ENCODE measurements at regions not wholly inside any gene's neighbourhood (a gene's known extent, or its start where the extent isn't known, plus 50 kb on each side); places are given as distances from the start of the nearest gene placed in this dataset.

GRCh38 chr4:132565542-132565941 lies 583.6 kb upstream of the PCDH10 start:
- H3K9ac ChIP-seq (ENCODE audit: low read length in 2 of 2): no peak overlapping the region
- no peak overlapping the region for H3K4me3 ChIP-seq (ENCODE audit: low read length in 2 of 2)
- no peaks in the 10 kb centered on the region for H3K36me3 ChIP-seq (ENCODE audit: control insufficient read depth in 2 of 2, insufficient read depth in 2 of 2, low read length in 2 of 2)
- H3K27ac ChIP-seq (ENCODE audit: low read length): no peak overlapping the region
- no peaks in the 10 kb centered on the region for H3K27me3 ChIP-seq (ENCODE audit: control insufficient read depth in 1 of 2, insufficient read depth in 2 of 2, low read length in 2 of 2)
- no peaks in the 10 kb centered on the region for H3K4me1 ChIP-seq (ENCODE audit: control insufficient read depth, insufficient read depth, low read length)
- H3K9me3 ChIP-seq (ENCODE audit: control insufficient read depth in 2 of 2, low read length in 2 of 2): no peaks in the 10 kb centered on the region

DNA sequence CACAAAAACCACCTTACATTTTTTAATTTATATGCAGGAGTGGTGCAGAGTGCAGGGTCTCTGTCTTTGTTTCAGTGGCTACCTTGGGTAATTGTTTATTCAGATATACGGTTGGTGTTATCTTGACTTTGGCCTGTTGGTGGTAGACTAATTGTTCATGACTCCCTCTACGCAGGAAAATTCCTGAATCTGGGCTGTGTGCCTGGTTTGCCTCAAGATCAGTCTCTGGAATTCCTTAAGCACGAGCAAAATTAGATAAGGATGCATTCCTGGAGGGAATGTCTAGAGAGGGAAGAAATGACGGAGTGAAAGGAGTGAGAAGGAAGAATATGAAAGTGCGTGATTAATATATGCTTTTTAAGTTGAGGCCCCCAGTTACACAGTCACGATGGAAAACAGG lies 576.9 kb upstream of the PCDH10 start:
- no peak overlapping the region for H3K27ac ChIP-seq (ENCODE audit: low read length)
- no peak overlapping the region for H3K4me3 ChIP-seq (ENCODE audit: low read length in 2 of 2)
- no peak overlapping the region for H3K9ac ChIP-seq (ENCODE audit: low read length in 2 of 2)
- no peaks in the 10 kb centered on the region for H3K9me3 ChIP-seq (ENCODE audit: control insufficient read depth in 2 of 2, low read length in 2 of 2)
- H3K27me3 ChIP-seq (ENCODE audit: control insufficient read depth in 1 of 2, insufficient read depth in 2 of 2, low read length in 2 of 2): no peaks in the 10 kb centered on the region
- no peaks in the 10 kb centered on the region for H3K4me1 ChIP-seq (ENCODE audit: control insufficient read depth, insufficient read depth, low read length)
- no peaks in the 10 kb centered on the region for H3K36me3 ChIP-seq (ENCODE audit: control insufficient read depth in 2 of 2, insufficient read depth in 2 of 2, low read length in 2 of 2)

DNA sequence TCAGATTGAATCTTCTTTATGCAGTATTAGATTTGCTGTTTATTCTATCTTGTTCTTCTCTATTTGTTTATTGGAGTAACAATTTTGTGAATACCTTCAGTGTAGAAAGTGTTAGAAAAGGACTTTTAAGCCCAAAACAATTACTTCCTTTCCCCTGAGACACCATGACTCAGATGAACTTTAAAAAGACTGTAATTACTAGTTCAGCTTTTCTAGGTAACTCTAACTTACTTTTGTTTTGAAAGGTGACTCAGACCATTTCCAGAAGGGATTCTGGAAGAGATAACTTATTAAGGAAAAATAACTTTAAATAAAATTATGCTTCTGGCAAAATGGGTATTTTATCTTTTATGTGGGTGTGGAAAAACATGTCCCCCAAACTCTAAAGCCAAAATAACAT lies 561.5 kb upstream of the PCDH10 start:
- Histone ChIP-seq H3K9me3 (ENCODE audit: control insufficient read depth in 2 of 2, low read length in 2 of 2) (no peaks in the 10 kb centered on the region), H3K4me1 (ENCODE audit: control insufficient read depth, insufficient read depth, low read length) (no peaks in the 10 kb centered on the region), H3K4me3 (ENCODE audit: low read length in 2 of 2) (no peak overlapping the region), H3K36me3 (ENCODE audit: control insufficient read depth in 2 of 2, insufficient read depth in 2 of 2, low read length in 2 of 2) (no peaks in the 10 kb centered on the region), H3K27me3 (ENCODE audit: control insufficient read depth in 1 of 2, insufficient read depth in 2 of 2, low read length in 2 of 2) (no peaks in the 10 kb centered on the region), H3K27ac (ENCODE audit: low read length) (no peak overlapping the region), H3K9ac (ENCODE audit: low read length in 2 of 2) (no peak overlapping the region)

DNA sequence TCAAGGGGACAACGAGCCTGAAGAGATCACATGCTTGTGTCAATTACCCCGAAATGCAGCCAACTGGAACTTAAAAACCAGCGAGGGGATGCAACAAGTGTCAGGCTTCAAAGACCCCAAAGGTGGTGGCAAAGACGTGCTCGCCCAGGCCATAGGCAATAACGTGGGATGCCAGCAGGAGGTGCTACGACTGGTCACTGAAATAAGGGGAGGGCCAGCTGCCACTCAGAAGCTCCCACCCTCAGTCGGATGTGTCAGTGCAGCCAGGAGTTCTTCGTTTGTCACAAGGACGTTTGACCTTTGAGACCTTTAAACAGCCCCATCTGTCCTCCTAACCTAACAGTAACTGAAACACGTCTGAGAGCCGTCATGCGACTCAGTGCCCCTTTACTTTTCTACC lies 556.8 kb upstream of the PCDH10 start:
- Histone ChIP-seq H3K9me3 (ENCODE audit: control insufficient read depth in 2 of 2, low read length in 2 of 2) (no peaks in the 10 kb centered on the region), H3K27me3 (ENCODE audit: control insufficient read depth in 1 of 2, insufficient read depth in 2 of 2, low read length in 2 of 2) (no peaks in the 10 kb centered on the region), H3K4me1 (ENCODE audit: control insufficient read depth, insufficient read depth, low read length) (no peaks in the 10 kb centered on the region), H3K4me3 (ENCODE audit: low read length in 2 of 2) (no peak overlapping the region), H3K36me3 (ENCODE audit: control insufficient read depth in 2 of 2, insufficient read depth in 2 of 2, low read length in 2 of 2) (no peaks in the 10 kb centered on the region), H3K9ac (ENCODE audit: low read length in 2 of 2) (no peak overlapping the region), H3K27ac (ENCODE audit: low read length) (no peak overlapping the region)

DNA sequence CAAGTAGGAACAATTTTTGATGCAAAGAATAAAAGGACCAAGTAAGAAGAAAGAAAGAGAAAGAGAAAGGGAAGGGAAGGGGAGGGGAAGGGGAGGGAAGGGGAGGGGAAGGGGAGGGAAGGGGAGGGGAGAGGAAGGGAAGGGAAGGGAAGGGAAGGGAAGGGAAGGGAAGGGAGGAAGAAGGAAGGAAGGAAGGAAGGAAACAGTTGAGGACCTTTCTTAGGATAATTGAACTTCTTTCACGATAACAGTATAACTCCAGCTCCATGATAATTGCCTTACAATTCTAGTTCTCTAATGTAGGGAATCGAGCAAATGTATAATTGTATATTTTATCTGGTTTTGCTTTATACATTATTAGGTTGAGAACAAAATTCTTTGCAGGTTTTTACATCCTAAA lies 556.2 kb upstream of the PCDH10 start:
- Histone ChIP-seq H3K4me3 (ENCODE audit: low read length in 2 of 2) (no peak overlapping the region), H3K9me3 (ENCODE audit: control insufficient read depth in 2 of 2, low read length in 2 of 2) (no peaks in the 10 kb centered on the region), H3K27ac (ENCODE audit: low read length) (no peak overlapping the region), H3K4me1 (ENCODE audit: control insufficient read depth, insufficient read depth, low read length) (no peaks in the 10 kb centered on the region), H3K27me3 (ENCODE audit: control insufficient read depth in 1 of 2, insufficient read depth in 2 of 2, low read length in 2 of 2) (no peaks in the 10 kb centered on the region), H3K36me3 (ENCODE audit: control insufficient read depth in 2 of 2, insufficient read depth in 2 of 2, low read length in 2 of 2) (no peaks in the 10 kb centered on the region), H3K9ac (ENCODE audit: low read length in 2 of 2) (no peak overlapping the region)

DNA sequence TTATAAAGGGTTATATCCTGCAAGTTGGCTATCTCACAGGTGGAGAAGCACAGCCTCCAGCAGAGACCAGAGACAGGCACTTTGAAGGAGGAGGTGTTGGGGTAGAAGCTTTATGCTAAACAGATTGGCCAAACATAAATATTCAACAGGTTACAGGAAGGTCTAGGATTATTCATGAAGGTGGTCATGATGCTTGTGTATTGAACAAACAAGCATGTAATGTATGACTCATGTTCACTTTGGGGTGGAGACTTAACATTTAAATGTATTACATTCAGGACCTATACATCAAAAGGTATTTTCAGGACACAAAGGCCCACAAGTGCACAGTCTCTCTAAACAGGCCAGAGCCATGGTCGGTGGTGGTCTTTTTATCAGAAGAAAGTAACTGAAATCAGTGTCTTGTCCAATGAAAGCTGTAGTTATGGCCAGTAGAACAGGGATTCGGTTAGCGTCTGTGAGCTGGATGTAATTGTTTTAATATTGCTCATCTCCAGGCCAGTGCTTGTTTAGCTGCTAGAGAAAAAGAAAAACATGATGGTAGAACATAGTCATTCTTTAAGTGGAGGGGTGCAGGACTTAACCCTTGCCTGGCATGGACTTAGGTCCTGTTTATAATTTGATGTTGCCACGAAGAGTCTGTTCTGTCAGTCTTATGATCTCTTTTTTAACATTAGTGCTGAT lies 555.2 kb upstream of the PCDH10 start:
- Histone ChIP-seq H3K4me3 (ENCODE audit: low read length in 2 of 2) (no peak overlapping the region), H3K9ac (ENCODE audit: low read length in 2 of 2) (no peak overlapping the region), H3K27ac (ENCODE audit: low read length) (no peak overlapping the region), H3K27me3 (ENCODE audit: control insufficient read depth in 1 of 2, insufficient read depth in 2 of 2, low read length in 2 of 2) (no peaks in the 10 kb centered on the region), H3K4me1 (ENCODE audit: control insufficient read depth, insufficient read depth, low read length) (no peaks in the 10 kb centered on the region), H3K36me3 (ENCODE audit: control insufficient read depth in 2 of 2, insufficient read depth in 2 of 2, low read length in 2 of 2) (no peaks in the 10 kb centered on the region), H3K9me3 (ENCODE audit: control insufficient read depth in 2 of 2, low read length in 2 of 2) (no peaks in the 10 kb centered on the region)

GRCh38 chr4:132596186-132596585 lies 552.9 kb upstream of the PCDH10 start:
- Histone ChIP-seq H3K9ac (ENCODE audit: low read length in 2 of 2) (no peak overlapping the region), H3K4me3 (ENCODE audit: low read length in 2 of 2) (no peak overlapping the region), H3K4me1 (ENCODE audit: control insufficient read depth, insufficient read depth, low read length) (no peaks in the 10 kb centered on the region), H3K9me3 (ENCODE audit: control insufficient read depth in 2 of 2, low read length in 2 of 2) (no peaks in the 10 kb centered on the region), H3K27ac (ENCODE audit: low read length) (no peak overlapping the region), H3K36me3 (ENCODE audit: control insufficient read depth in 2 of 2, insufficient read depth in 2 of 2, low read length in 2 of 2) (no peaks in the 10 kb centered on the region), H3K27me3 (ENCODE audit: control insufficient read depth in 1 of 2, insufficient read depth in 2 of 2, low read length in 2 of 2) (no peaks in the 10 kb centered on the region)

GRCh38 chr4:132605551-132605950 lies 543.5 kb upstream of the PCDH10 start:
- H3K27ac ChIP-seq (ENCODE audit: low read length): no peak overlapping the region
- H3K4me1 ChIP-seq (ENCODE audit: control insufficient read depth, insufficient read depth, low read length): no peaks in the 10 kb centered on the region
- no peak overlapping the region for H3K4me3 ChIP-seq (ENCODE audit: low read length in 2 of 2)
- no peaks in the 10 kb centered on the region for H3K27me3 ChIP-seq (ENCODE audit: control insufficient read depth in 1 of 2, insufficient read depth in 2 of 2, low read length in 2 of 2)
- H3K9me3 ChIP-seq (ENCODE audit: control insufficient read depth in 2 of 2, low read length in 2 of 2): no peaks in the 10 kb centered on the region
- H3K36me3 ChIP-seq (ENCODE audit: control insufficient read depth in 2 of 2, insufficient read depth in 2 of 2, low read length in 2 of 2): no peaks in the 10 kb centered on the region
- no peak overlapping the region for H3K9ac ChIP-seq (ENCODE audit: low read length in 2 of 2)

DNA sequence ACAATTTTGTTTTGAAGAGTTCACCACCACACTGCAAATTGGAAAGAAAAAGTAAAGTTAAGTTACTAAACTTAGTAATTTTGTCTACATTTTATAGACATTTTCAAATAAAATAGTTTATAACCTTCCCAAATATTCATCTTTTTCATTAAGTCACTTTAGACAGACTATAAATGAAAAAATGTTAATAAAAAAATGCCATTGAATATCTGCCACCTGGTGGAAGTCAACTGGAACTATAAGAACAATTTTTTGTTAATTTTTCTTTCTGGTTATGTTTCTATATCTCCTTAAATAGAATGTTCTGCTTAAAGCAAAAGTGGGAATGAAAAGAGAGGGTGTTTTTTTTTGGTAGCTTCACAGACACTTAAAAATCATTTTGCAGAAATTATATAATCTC lies 534.4 kb upstream of the PCDH10 start:
- Histone ChIP-seq H3K9me3 (ENCODE audit: control insufficient read depth in 2 of 2, low read length in 2 of 2) (no peaks in the 10 kb centered on the region), H3K4me1 (ENCODE audit: control insufficient read depth, insufficient read depth, low read length) (no peaks in the 10 kb centered on the region), H3K4me3 (ENCODE audit: low read length in 2 of 2) (no peak overlapping the region), H3K9ac (ENCODE audit: low read length in 2 of 2) (no peak overlapping the region), H3K36me3 (ENCODE audit: control insufficient read depth in 2 of 2, insufficient read depth in 2 of 2, low read length in 2 of 2) (no peaks in the 10 kb centered on the region), H3K27ac (ENCODE audit: low read length) (no peak overlapping the region), H3K27me3 (ENCODE audit: control insufficient read depth in 1 of 2, insufficient read depth in 2 of 2, low read length in 2 of 2) (no peaks in the 10 kb centered on the region)

- Histone ChIP-seq H3K4me3 (ENCODE audit: low read length in 2 of 2) (no peak overlapping the region), H3K9ac (ENCODE audit: low read length in 2 of 2) (no peak overlapping the region), H3K9me3 (ENCODE audit: control insufficient read depth in 2 of 2, low read length in 2 of 2) (no peaks in the 10 kb centered on the region), H3K27me3 (ENCODE audit: control insufficient read depth in 1 of 2, insufficient read depth in 2 of 2, low read length in 2 of 2) (no peaks in the 10 kb centered on the region), H3K36me3 (ENCODE audit: control insufficient read depth in 2 of 2, insufficient read depth in 2 of 2, low read length in 2 of 2) (no peaks in the 10 kb centered on the region), H3K27ac (ENCODE audit: low read length) (no peak overlapping the region), H3K4me1 (ENCODE audit: control insufficient read depth, insufficient read depth, low read length) (no peaks in the 10 kb centered on the region)
These were observed 529.1 kb upstream of the PCDH10 start for GRCh38 chr4:132619968-132620367.

- H3K27ac ChIP-seq (ENCODE audit: low read length): no peak overlapping the region
- no peaks in the 10 kb centered on the region for H3K9me3 ChIP-seq (ENCODE audit: control insufficient read depth in 2 of 2, low read length in 2 of 2)
- H3K9ac ChIP-seq (ENCODE audit: low read length in 2 of 2): no peak overlapping the region
- no peaks in the 10 kb centered on the region for H3K36me3 ChIP-seq (ENCODE audit: control insufficient read depth in 2 of 2, insufficient read depth in 2 of 2, low read length in 2 of 2)
- H3K4me3 ChIP-seq (ENCODE audit: low read length in 2 of 2): no peak overlapping the region
- H3K4me1 ChIP-seq (ENCODE audit: control insufficient read depth, insufficient read depth, low read length): no peaks in the 10 kb centered on the region
- H3K27me3 ChIP-seq (ENCODE audit: control insufficient read depth in 1 of 2, insufficient read depth in 2 of 2, low read length in 2 of 2): no peaks in the 10 kb centered on the region
These were observed 506.9 kb upstream of the PCDH10 start for GRCh38 chr4:132642016-132642817.
